Gastroesophageal sphincter (tissue), 3 donors: ENCODE measurements at regions not wholly inside any gene's neighbourhood (a gene's known extent, or its start where the extent isn't known, plus 50 kb on each side); places are given as distances from the start of the nearest gene placed in this dataset.

Experiments used
- EP300 ChIP-seq: sonication (generic); formaldehyde crosslinking; IDR thresholded peaks from one replicate; pipeline ENCODE4 v1.6.1; 2017; ENCODE audit warnings: antibody characterized with exemption, mild to moderate bottlenecking
- POLR2A ChIP-seq, 2 donors: fragments of 450-650 bp; IDR thresholded peaks; one replicate each; pipeline ENCODE4 v1.6.1; 2017; ENCODE audit warnings: antibody characterized with exemption in 2 of 2, mild to moderate bottlenecking in 2 of 2, moderate library complexity in 1 of 2
- TF ChIP-seq, protein P1 (sequence below), 4 experiments: fragments of 200-600 bp in 2 of 4; fragments of 450-650 bp in 2 of 4; sonication (generic) in 1 of 4; IDR thresholded peaks; one replicate each; pipeline ENCODE4 v1.5.1; 2017 to 2019; ENCODE audit warnings: antibody characterized with exemption in 4 of 4, mild to moderate bottlenecking in 2 of 4, moderate library complexity in 2 of 4

DNA sequence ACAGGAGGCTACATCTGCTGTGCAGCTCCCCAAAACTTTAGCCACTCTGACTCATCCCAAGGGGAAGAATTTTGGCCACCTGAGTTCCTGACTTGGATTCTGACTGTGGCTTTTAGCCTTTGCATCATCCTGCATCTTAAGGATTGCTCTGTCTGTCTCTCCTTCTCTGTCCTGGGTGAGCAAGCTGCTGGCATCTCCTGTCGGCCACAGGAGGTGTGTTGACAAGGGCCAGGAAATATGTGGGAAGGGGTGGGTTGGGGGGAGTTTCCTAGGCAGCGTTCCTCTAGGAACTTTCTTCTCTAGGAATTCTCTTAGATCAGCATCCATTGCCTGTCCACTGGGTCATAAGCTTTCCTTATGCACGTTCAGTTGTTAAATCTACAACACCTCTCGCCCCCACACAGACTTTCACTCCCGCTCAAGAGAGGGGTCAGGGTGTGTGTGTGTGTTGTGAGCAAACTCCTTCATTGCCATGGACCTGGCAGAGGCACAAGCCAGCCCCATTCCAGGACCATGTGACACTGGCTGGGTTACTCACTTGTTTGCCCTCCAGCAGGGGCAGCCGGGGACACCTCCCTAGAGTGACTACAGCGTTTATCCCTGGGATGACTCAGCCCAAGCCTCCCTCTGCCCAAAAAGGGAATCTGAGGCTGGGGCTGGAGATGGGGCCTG is 145.0 kb upstream of the DUSP10 start:
- no peak for TF ChIP-seq EP300
- TF ChIP-seq POLR2A (IDR thresholded peaks at IDR 0.05), result no peak
- TF ChIP-seq, protein P1, sequence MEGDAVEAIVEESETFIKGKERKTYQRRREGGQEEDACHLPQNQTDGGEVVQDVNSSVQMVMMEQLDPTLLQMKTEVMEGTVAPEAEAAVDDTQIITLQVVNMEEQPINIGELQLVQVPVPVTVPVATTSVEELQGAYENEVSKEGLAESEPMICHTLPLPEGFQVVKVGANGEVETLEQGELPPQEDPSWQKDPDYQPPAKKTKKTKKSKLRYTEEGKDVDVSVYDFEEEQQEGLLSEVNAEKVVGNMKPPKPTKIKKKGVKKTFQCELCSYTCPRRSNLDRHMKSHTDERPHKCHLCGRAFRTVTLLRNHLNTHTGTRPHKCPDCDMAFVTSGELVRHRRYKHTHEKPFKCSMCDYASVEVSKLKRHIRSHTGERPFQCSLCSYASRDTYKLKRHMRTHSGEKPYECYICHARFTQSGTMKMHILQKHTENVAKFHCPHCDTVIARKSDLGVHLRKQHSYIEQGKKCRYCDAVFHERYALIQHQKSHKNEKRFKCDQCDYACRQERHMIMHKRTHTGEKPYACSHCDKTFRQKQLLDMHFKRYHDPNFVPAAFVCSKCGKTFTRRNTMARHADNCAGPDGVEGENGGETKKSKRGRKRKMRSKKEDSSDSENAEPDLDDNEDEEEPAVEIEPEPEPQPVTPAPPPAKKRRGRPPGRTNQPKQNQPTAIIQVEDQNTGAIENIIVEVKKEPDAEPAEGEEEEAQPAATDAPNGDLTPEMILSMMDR (IDR thresholded peaks at IDR 0.05), result peak in 1 of 4 experiments; percentile 4
